Skeletal muscle satellite cell (primary cell): ENCODE measurements at regions not wholly inside any gene's neighbourhood (a gene's known extent, or its start where the extent isn't known, plus 50 kb on each side); places are given as distances from the start of the nearest gene placed in this dataset.
"Not testable (repeated sequence)": the region's sequence is repeated elsewhere in the genome, so short reads cannot be mapped to it uniquely, and the experiment has no call there.

Experiments used
- H3K27me3 ChIP-seq: 2 replicates; pipeline ENCODE4 v1.7.0; 2013; ENCODE audit warnings: low read length; ENCODE audit not compliant: control insufficient read depth, insufficient read depth
- H3K36me3 ChIP-seq: 2 replicates; pipeline ENCODE4 v1.7.0; 2013; ENCODE audit warnings: mild to moderate bottlenecking, control low read depth, low read length; ENCODE audit not compliant: insufficient read depth
- H3K4me1 ChIP-seq: 2 replicates; pipeline ENCODE4 v1.7.0; 2013; ENCODE audit warnings: low read length; ENCODE audit not compliant: control insufficient read depth, insufficient read depth
- H3K4me2 ChIP-seq: 2 replicates; pipeline ENCODE4 v1.7.0; 2013; ENCODE audit warnings: mild to moderate bottlenecking, low read length
- H3K4me3 ChIP-seq: 2 replicates; pipeline ENCODE4 v1.7.0; 2013; ENCODE audit warnings: low read length
- H3K9ac ChIP-seq: 2 replicates; pipeline ENCODE4 v1.7.0; 2013; ENCODE audit warnings: mild to moderate bottlenecking, low read depth, low read length, moderate library complexity
- H3K9me3 ChIP-seq: replicated peaks from 2 replicates; pipeline ENCODE4 v1.7.0; 2013; ENCODE audit warnings: mild to moderate bottlenecking, control low read depth, low read length

GRCh38 chrX:136975684-136976470, 57.9 kb downstream of the GPR101 start:
- no peaks in the 10 kb centered on the region for H3K9me3 ChIP-seq
- no peak overlapping the region for H3K9ac ChIP-seq
- no peaks in the 10 kb centered on the region for H3K36me3 ChIP-seq
- no peaks in the 10 kb centered on the region for H3K27me3 ChIP-seq
- H3K4me2 ChIP-seq: no peak overlapping the region
- H3K4me1 ChIP-seq: no peaks in the 10 kb centered on the region
- no peak overlapping the region for H3K4me3 ChIP-seq

GRCh38 chrX:136967966-136968365, 65.8 kb downstream of the GPR101 start:
- Histone ChIP-seq H3K4me1 (no peaks in the 10 kb centered on the region), H3K4me2 (no peak overlapping the region), H3K9me3 (no peaks in the 10 kb centered on the region), H3K4me3 (no peak overlapping the region), H3K27me3 (no peaks in the 10 kb centered on the region), H3K36me3 (no peaks in the 10 kb centered on the region), H3K9ac (no peak overlapping the region)

GRCh38 chrX:136963973-136964372, 69.8 kb downstream of the GPR101 start:
- no peaks in the 10 kb centered on the region for H3K4me1 ChIP-seq
- H3K9ac ChIP-seq: no peak overlapping the region
- H3K4me3 ChIP-seq: no peak overlapping the region
- H3K27me3 ChIP-seq: no peaks in the 10 kb centered on the region
- no peaks in the 10 kb centered on the region for H3K9me3 ChIP-seq
- no peaks in the 10 kb centered on the region for H3K36me3 ChIP-seq
- no peak overlapping the region for H3K4me2 ChIP-seq

GRCh38 chrX:136961594-136962135, 72.1 kb downstream of the GPR101 start:
- Histone ChIP-seq H3K27me3 (no peaks in the 10 kb centered on the region), H3K4me2 (peak overlapping the region; percentile 31), H3K9me3 (no peaks in the 10 kb centered on the region), H3K36me3 (no peaks in the 10 kb centered on the region), H3K4me1 (no peaks in the 10 kb centered on the region), H3K4me3 (no peak overlapping the region), H3K9ac (no peak overlapping the region)

GRCh38 chrX:136954930-136955329, 74.4 kb upstream of the RBMX start:
- Histone ChIP-seq H3K4me1 (no peaks in the 10 kb centered on the region), H3K9ac (no peak overlapping the region), H3K9me3 (no peaks in the 10 kb centered on the region), H3K4me2 (no peak overlapping the region), H3K36me3 (no peaks in the 10 kb centered on the region), H3K4me3 (no peak overlapping the region), H3K27me3 (no peaks in the 10 kb centered on the region)

- no peaks in the 10 kb centered on the region for H3K27me3 ChIP-seq
- H3K4me2 ChIP-seq: no peak overlapping the region
- H3K4me1 ChIP-seq: no peaks in the 10 kb centered on the region
- no peaks in the 10 kb centered on the region for H3K36me3 ChIP-seq
- no peaks in the 10 kb centered on the region for H3K9me3 ChIP-seq
- H3K9ac ChIP-seq: no peak overlapping the region
- H3K4me3 ChIP-seq: no peak overlapping the region
These were observed 73.6 kb upstream of the RBMX start for GRCh38 chrX:136953867-136954787.

- Histone ChIP-seq H3K9ac (no peak overlapping the region), H3K9me3 (no peaks in the 10 kb centered on the region), H3K4me3 (no peak overlapping the region), H3K27me3 (no peaks in the 10 kb centered on the region), H3K36me3 (no peaks in the 10 kb centered on the region), H3K4me1 (no peaks in the 10 kb centered on the region), H3K4me2 (no peak overlapping the region)
These were observed 69.7 kb upstream of the RBMX start for GRCh38 chrX:136950211-136950610.

GRCh38 chrX:136941396-136942337, 61.1 kb upstream of the RBMX start:
- no peaks in the 10 kb centered on the region for H3K36me3 ChIP-seq
- H3K27me3 ChIP-seq: no peaks in the 10 kb centered on the region
- no peaks in the 10 kb centered on the region for H3K4me1 ChIP-seq
- H3K9ac ChIP-seq: no peak overlapping the region
- no peaks in the 10 kb centered on the region for H3K9me3 ChIP-seq
- H3K4me2 ChIP-seq: no peak overlapping the region
- H3K4me3 ChIP-seq: no peak overlapping the region

- no peaks in the 10 kb centered on the region for H3K4me1 ChIP-seq
- H3K36me3 ChIP-seq: no peaks in the 10 kb centered on the region
- no peaks in the 10 kb centered on the region for H3K27me3 ChIP-seq
- H3K9ac ChIP-seq: no peak overlapping the region
- no peaks in the 10 kb centered on the region for H3K9me3 ChIP-seq
- H3K4me3 ChIP-seq: no peak overlapping the region
- no peak overlapping the region for H3K4me2 ChIP-seq
These were observed 55.6 kb upstream of the RBMX start for GRCh38 chrX:136936183-136936549.

GRCh38 chrX:136935533-136936182, 55.1 kb upstream of the RBMX start:
- H3K9me3 ChIP-seq, H3K4me3 ChIP-seq, H3K27me3 ChIP-seq, H3K36me3 ChIP-seq, H3K4me2 ChIP-seq, H3K4me1 ChIP-seq, H3K9ac ChIP-seq: not testable (repeated sequence)
